Heart right ventricle (tissue), 16 donors: ENCODE measurements at regions not wholly inside any gene's neighbourhood (a gene's known extent, or its start where the extent isn't known, plus 50 kb on each side); places are given as distances from the start of the nearest gene placed in this dataset.
"Not testable (repeated sequence)": the region's sequence is repeated elsewhere in the genome, so short reads cannot be mapped to it uniquely, and the experiment has no call there.

Source experiments
- ATAC-seq, 8 donors: fragments of 200-7000 bp; cut with Tn5 transposase; one replicate each; pipeline ENCODE4 v1.9.1; 2020; ENCODE audit warnings: mild to moderate bottlenecking in 8 of 8, moderate library complexity in 8 of 8, moderate number of reproducible peaks in 1 of 8
- DNase-seq, 2 donors: peaks; one replicate each; pipeline ENCODE4 v3.0.0-alpha.2; 2020
- H3K27ac ChIP-seq, 10 donors: fragments of 200-600 bp; sonication (generic) in 2 of 10; one replicate each; pipeline versions ENCODE4 v1.5.0 to v1.8.0; 2020 to 2022; ENCODE audit warnings: mild to moderate bottlenecking in 3 of 10
- H3K27me3 ChIP-seq, 7 donors: fragments of 200-600 bp; one replicate each; pipeline ENCODE4 v1.8.0; 2021 to 2022; ENCODE audit warnings: mild to moderate bottlenecking in 2 of 7
- H3K36me3 ChIP-seq, 9 donors: fragments of 200-600 bp; sonication (generic) in 1 of 9; one replicate each; pipeline versions ENCODE4 v1.5.0 to v1.8.0; 2020 to 2022; ENCODE audit warnings: mild to moderate bottlenecking in 2 of 9
- H3K4me1 ChIP-seq, 9 donors: fragments of 200-600 bp; sonication (generic) in 1 of 9; one replicate each; pipeline versions ENCODE4 v1.5.0 to v1.8.0; 2020 to 2022; ENCODE audit warnings: mild to moderate bottlenecking in 4 of 9
- H3K4me3 ChIP-seq, 10 donors: fragments of 200-600 bp; sonication (generic) in 2 of 10; one replicate each; pipeline versions ENCODE4 v1.5.0 to v1.8.0; 2020 to 2022; ENCODE audit warnings: mild to moderate bottlenecking in 7 of 10, moderate library complexity in 2 of 10
- H3K9me3 ChIP-seq, 11 donors: fragments of 200-600 bp in 10 of 11; sonication (generic) in 2 of 11; one replicate each; pipeline versions ENCODE4 v1.5.0 to v1.8.0; 2013 to 2022; ENCODE audit warnings: mild to moderate bottlenecking in 2 of 11, control low read depth in 1 of 11, moderate library complexity in 1 of 11
- WGBS, 2 donors: extraction: QIAGEN DNeasy Blood & Tissue Kit; methylation state at CpG; one replicate each; pipeline ENCODE4 v1.1.7; 2013; ENCODE audit warnings: inconsistent platforms in 1 of 2; 5-methylcytosine and 5-hydroxymethylcytosine counted together
- intact Hi-C, 10 donors: fragments of 100-400 bp; cut with DNase I; formaldehyde crosslinking; loops; one replicate each; pipeline versions ENCODE4 v1.11.1 to v1.14.2; 2022
- TF ChIP-seq, protein P1 (sequence below), 9 donors: fragments of 200-600 bp; sonication (generic) in 2 of 9; IDR thresholded peaks; one replicate each; pipeline versions ENCODE4 v1.5.0 to v1.8.0; 2021 to 2022; ENCODE audit warnings: antibody characterized with exemption in 9 of 9, mild to moderate bottlenecking in 5 of 9, moderate library complexity in 1 of 9
- donor health status: Arrhythmogenic right ventricular cardiomyopathy.
- donor health status: ischemic (EF 13 %, LVEDD 7.1; RV severe dilation, severe dysfunction).
- donor health status: healthy with polysubstance abuse.
- donor health status: DM: no; HTN: yes; CAD: no.
- donor health status: DM: no; HTN: no; CAD: no.
- donor health status: ischemic (EF 25% LVEDD 6.9; RV normal size, moderate dysfunction).
- donor health status: ischemic (EF 25% LVEDD 5.7; RV mildly dilated, moderate dysfunction).
- donor health status: healthy.
- donor health status: DM: yes; HTN: yes; CAD: no.
- donor health status: Ischemic cardiomyopathy.
- donor health status: ischemic (EF 35%, LVEDD 5.7; RV mildly dilated, moderate dysfunction).
- donor health status: nonischemic (EF 11% LVEDD 7.7; RV severe dilation, severe dysfunction).
- donor health status: DM: yes; HTN: yes; CAD: no.
- donor health status: PGD.
- donor health status: ischemic (EF 29% LVEDD 5.4; RV normal size, mild dysfunction).
- donor health status: nonischemic (EF 23%, LVEDD 6.1; RV moderate dilation, normal function).

- no peaks in the 10 kb centered on the region for H3K9me3 ChIP-seq
- intact Hi-C loops, result no loop called here
- no peak overlapping the region for H3K4me3 ChIP-seq
- DNase-seq (no peak), ATAC-seq (no peak)
- H3K36me3 ChIP-seq, result no peaks in the 10 kb centered on the region
- peaks cover 0 to 27% (median 6%) of the 10 kb centered on the region in 9 donors for H3K4me1 ChIP-seq
- TF ChIP-seq, protein P1, sequence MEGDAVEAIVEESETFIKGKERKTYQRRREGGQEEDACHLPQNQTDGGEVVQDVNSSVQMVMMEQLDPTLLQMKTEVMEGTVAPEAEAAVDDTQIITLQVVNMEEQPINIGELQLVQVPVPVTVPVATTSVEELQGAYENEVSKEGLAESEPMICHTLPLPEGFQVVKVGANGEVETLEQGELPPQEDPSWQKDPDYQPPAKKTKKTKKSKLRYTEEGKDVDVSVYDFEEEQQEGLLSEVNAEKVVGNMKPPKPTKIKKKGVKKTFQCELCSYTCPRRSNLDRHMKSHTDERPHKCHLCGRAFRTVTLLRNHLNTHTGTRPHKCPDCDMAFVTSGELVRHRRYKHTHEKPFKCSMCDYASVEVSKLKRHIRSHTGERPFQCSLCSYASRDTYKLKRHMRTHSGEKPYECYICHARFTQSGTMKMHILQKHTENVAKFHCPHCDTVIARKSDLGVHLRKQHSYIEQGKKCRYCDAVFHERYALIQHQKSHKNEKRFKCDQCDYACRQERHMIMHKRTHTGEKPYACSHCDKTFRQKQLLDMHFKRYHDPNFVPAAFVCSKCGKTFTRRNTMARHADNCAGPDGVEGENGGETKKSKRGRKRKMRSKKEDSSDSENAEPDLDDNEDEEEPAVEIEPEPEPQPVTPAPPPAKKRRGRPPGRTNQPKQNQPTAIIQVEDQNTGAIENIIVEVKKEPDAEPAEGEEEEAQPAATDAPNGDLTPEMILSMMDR (IDR thresholded peaks at IDR 0.05), result no peak
- no peaks in the 10 kb centered on the region for H3K27me3 ChIP-seq
- no peak overlapping the region for H3K27ac ChIP-seq
- WGBS, 2 donors, result 65 to 70% methylated on average over 4 of the region's 4 CpGs
Observed at GRCh38 chr4:18105030-18106011, 83.8 kb upstream of the LCORL start.

- TF ChIP-seq, protein P1 (IDR thresholded peaks at IDR 0.05), result no peak
- Histone ChIP-seq H3K27ac (no peak overlapping the region), H3K4me3 (no peak overlapping the region), H3K4me1 (peaks cover 0 to 14% (median 3%) of the 10 kb centered on the region in 9 donors), H3K9me3 (no peaks in the 10 kb centered on the region), H3K27me3 (no peaks in the 10 kb centered on the region), H3K36me3 (no peaks in the 10 kb centered on the region)
- DNase-seq, result no peak
- no peak for ATAC-seq
- WGBS, 2 donors, result 54 to 62% methylated on average over 3 of the region's 3 CpGs
- intact Hi-C loops, result no loop called here
Observed at GRCh38 chr4:18103876-18104605, 82.5 kb upstream of the LCORL start.

DNA sequence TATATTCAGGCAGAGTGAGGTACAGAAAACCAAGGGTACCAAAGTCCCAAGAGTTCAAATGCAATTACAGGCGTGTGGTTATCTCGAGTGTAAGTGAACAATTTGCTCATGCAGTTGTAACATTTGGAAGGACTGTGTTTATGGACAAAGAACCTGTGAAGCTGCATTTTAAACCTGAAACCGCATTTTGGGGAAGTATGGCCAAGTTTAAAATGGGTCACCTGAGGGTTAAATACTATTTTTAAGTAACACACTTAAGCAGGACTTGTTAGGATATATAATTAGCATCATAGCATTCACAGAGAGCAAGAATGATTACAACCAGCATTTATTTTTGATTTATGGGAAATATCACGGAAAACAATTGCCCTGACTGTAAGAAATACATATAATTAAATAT, 79.1 kb upstream of the LCORL start:
- peaks cover 0 to 7% (median 0%) of the 10 kb centered on the region in 9 donors for H3K4me1 ChIP-seq
- WGBS, 2 donors, result 75 to 78% methylated on average over 4 of the region's 4 CpGs
- H3K4me3 ChIP-seq, result no peak overlapping the region
- DNase-seq (no peak), ATAC-seq (no peak)
- H3K9me3 ChIP-seq, result peaks cover 0 to 4% (median 0%) of the 10 kb centered on the region in 11 donors
- no peaks in the 10 kb centered on the region for H3K36me3 ChIP-seq
- H3K27me3 ChIP-seq, result no peaks in the 10 kb centered on the region
- TF ChIP-seq, protein P1 (IDR thresholded peaks at IDR 0.05), result no peak
- no peak overlapping the region for H3K27ac ChIP-seq
- intact Hi-C loops, result no loop called here

DNA sequence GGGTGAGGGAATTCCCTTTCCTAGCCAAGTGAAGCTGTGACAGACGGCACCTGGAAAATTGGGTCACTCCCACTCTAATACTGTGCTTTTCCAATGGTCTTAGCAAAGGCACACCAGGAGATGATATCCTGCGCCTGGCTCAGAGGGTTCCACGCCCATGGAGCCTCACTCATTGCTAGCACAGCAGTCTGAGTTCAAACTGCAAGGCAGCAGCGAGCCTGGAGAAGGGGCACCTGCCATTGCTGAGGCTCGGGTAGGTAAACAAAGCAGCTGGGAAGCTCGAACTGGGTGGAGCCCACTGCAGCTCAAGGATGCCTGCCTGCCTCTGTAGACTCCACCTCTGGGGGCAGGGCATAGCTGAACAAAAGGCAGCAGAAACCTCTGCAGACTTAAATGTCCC, 68.9 kb upstream of the LCORL start:
- H3K4me3 ChIP-seq, H3K27ac ChIP-seq, DNase-seq, intact Hi-C loops, ATAC-seq, H3K36me3 ChIP-seq, H3K4me1 ChIP-seq, H3K27me3 ChIP-seq: not testable (repeated sequence)
- 67 to 70% methylated on average over 6 of the region's 6 CpGs for WGBS, 2 donors
- H3K9me3 ChIP-seq, result peaks cover 0 to 20% (median 0%) of the 10 kb centered on the region in 11 donors
